ENCODE measurements at regions not wholly inside any gene's neighbourhood (a gene's known extent, or its start where the extent isn't known, plus 50 kb on each side); places are given as distances from the start of the nearest gene placed in this dataset.

- DNase-seq (ENCODE audit: extremely low read depth in 1 of 2, low read depth in 1 of 2), result no peak
These were observed 189.0 kb downstream of the LYPLAL1 start for GRCh38 chr1:219362702-219363101.

GRCh38 chr1:219359126-219359525 lies 185.4 kb downstream of the LYPLAL1 start:
- no peak for DNase-seq (ENCODE audit: extremely low read depth in 1 of 2, low read depth in 1 of 2)

DNA sequence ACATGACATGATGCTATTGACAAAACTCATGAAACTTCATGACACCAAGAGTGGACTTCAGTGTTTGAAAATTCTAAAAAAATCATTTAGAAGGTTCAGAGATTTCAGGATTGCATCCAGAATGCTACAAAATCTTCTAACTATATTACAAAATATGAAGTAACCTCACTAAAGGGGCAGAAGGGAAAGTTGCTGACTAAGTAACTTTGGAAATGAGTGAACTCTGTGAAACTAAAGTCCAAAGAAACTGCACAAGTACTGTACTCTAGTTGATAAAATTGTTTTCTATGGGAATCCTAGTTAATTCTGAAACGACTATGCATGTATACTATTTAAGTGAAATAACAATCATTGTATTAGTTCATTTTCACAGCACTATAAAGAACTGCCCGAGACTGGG lies 184.4 kb downstream of the LYPLAL1 start:
- no peak for DNase-seq (ENCODE audit: extremely low read depth in 1 of 2, low read depth in 1 of 2)

- DNase-seq (ENCODE audit: extremely low read depth in 1 of 2, low read depth in 1 of 2), result no peak
These were observed 181.3 kb downstream of the LYPLAL1 start for GRCh38 chr1:219354962-219355361.

- DNase-seq (ENCODE audit: extremely low read depth in 1 of 2, low read depth in 1 of 2), result no peak
These were observed 179.4 kb downstream of the LYPLAL1 start for GRCh38 chr1:219352961-219353651.

GRCh38 chr1:219350172-219350931 lies 176.7 kb downstream of the LYPLAL1 start:
- no peak for DNase-seq (ENCODE audit: extremely low read depth in 1 of 2, low read depth in 1 of 2)

DNA sequence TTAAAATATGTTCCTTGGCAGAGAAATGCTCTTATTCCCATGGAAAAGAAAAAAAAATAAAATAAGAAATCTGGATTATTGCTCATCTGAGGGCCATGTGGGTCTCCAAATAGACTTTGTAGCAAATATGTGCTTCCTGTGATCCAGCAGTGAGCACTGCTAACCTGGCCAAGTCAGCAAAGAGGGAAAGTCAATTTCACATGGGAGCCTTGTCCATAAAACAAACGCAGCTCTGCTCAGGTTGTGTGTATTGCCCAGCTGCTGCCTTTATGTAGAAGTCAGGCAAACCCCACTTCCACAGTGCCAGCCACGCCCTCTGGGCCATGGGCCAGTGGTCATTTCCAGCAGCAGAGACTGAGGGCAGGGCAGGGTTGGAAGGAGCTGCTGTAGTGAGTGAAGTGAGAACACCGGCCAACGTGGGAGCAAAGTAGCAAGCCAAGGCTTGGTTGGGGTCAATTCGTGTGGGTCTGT lies 174.3 kb downstream of the LYPLAL1 start:
- DNase-seq (ENCODE audit: extremely low read depth in 1 of 2, low read depth in 1 of 2), result no peak

DNA sequence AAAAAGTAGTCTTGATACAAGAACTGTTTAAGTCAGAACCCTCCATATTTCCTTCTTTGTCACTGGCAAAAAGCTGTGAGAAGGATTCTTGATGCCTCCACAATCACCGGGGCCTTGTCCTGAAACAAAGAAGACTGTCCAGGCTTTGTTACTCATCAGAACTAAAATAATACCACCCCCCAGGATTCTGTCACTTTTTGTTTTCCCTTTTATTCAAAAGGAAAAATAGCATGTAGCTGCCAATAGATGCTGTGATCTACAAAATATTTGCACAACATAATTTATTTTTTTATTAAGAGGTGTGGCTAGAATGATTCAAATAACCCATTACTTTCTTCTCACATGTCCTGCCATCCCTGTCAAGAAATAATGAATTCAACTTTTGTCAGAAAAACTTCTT lies 173.7 kb downstream of the LYPLAL1 start:
- DNase-seq (ENCODE audit: extremely low read depth in 1 of 2, low read depth in 1 of 2), result no peak

DNA sequence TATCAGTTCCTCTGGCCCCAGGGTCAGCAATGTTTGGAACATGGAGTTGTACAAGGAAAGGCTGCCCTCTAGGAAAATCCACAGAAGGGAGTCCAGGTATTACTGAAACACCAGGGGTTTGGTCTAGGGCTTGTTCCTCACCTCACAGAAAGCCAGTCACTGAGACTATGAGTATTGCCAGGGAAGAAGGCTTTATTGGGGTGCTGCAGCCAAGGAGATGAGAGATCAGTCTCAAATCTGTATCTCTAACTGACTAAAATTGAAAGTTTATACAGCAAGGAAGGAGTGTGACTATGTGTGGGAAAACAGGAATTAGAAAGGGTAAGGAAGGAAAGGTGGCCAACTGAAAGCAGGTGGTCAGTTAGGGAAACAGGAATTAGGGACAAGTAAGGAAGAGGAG lies 172.3 kb downstream of the LYPLAL1 start:
- no peak for DNase-seq (ENCODE audit: extremely low read depth in 1 of 2, low read depth in 1 of 2)

DNA sequence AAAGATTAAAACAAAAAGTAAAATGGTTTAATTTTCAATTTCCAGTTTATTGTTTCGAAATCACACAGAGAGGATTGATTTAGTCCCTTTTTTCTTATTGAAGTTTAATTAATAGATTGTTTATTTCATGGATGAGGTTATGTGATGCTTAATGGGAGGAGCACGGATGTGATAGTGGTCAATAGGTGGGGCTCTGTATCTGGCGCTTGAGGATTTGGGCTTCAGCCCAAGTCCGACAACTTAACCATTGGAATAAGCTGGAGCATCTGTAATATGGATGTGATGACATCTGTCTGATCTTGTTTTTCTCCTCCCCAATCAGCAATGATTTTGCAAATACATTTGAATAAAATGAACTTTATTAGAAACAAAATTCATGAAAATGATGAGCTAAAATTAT lies 169.2 kb downstream of the LYPLAL1 start:
- no peak for DNase-seq (ENCODE audit: extremely low read depth in 1 of 2, low read depth in 1 of 2)

GRCh38 chr1:219340796-219341195 lies 167.1 kb downstream of the LYPLAL1 start:
- DNase-seq (ENCODE audit: extremely low read depth in 1 of 2, low read depth in 1 of 2), result no peak

GRCh38 chr1:219339466-219339865 lies 165.8 kb downstream of the LYPLAL1 start:
- no peak for DNase-seq (ENCODE audit: extremely low read depth in 1 of 2, low read depth in 1 of 2)

GRCh38 chr1:219337588-219337987 lies 163.9 kb downstream of the LYPLAL1 start:
- DNase-seq (ENCODE audit: extremely low read depth in 1 of 2, low read depth in 1 of 2), result no peak

- DNase-seq (ENCODE audit: extremely low read depth in 1 of 2, low read depth in 1 of 2), result no peak
These were observed 159.9 kb downstream of the LYPLAL1 start for GRCh38 chr1:219333626-219334025.

DNA sequence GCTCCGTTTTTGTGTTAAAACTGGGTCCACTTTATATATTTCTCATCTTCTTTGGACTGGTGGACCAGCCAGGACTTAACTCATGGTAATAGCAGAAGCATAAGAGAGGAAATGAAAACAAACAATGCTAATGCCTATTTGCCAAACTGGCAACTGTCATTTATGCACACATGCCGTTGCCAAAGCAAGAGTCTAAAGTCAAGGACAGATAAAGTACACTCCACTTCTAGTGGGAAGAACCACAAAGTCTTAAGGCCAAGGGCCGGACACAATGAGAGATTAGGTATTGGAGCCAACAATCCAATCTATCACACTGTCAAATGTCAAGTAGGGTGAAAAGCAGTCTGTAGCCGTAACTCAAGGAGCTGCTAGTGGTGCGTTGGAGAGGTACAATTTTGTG lies 157.7 kb downstream of the LYPLAL1 start:
- no peak for DNase-seq (ENCODE audit: extremely low read depth in 1 of 2, low read depth in 1 of 2)

DNA sequence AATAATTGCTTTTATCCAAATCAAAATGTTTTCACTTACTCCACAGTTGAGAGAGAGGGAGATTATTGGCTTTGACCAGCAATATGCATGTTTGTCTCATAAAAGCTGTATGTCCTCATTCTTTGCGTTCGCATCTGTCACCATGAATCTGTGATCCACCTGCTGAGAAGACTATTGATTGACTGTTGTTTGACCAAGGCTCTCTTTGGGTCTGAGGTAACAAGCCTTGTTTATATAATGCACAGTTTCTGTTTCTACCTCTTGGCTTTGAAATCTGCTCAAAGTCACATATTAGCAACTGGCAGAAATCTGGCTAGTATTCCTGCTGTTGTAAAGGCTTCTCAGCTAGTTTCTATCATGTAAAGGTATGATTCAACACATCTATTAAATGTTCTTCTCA lies 157.0 kb downstream of the LYPLAL1 start:
- DNase-seq (ENCODE audit: extremely low read depth in 1 of 2, low read depth in 1 of 2), result no peak

DNA sequence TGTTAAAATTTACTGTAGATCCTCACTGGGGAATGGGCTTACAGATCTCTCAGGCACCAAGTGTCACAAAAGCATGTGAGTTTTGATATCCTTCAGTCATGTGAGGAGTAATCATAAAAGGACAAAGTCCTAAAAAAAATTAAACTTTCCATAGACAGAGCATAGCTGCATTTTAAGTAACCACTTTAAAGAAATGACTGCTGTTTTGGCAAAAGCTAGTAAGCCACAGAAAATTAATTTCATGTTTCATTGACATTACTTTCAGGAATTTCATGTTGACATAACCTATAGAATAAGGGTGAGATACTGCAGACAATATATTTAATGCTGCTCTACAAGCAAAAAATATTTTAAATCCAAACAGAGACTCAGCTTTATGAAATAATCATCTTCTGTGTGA lies 156.3 kb downstream of the LYPLAL1 start:
- no peak for DNase-seq (ENCODE audit: extremely low read depth in 1 of 2, low read depth in 1 of 2)

GRCh38 chr1:219329578-219329977 lies 155.9 kb downstream of the LYPLAL1 start:
- no peak for DNase-seq (ENCODE audit: extremely low read depth in 1 of 2, low read depth in 1 of 2)

DNA sequence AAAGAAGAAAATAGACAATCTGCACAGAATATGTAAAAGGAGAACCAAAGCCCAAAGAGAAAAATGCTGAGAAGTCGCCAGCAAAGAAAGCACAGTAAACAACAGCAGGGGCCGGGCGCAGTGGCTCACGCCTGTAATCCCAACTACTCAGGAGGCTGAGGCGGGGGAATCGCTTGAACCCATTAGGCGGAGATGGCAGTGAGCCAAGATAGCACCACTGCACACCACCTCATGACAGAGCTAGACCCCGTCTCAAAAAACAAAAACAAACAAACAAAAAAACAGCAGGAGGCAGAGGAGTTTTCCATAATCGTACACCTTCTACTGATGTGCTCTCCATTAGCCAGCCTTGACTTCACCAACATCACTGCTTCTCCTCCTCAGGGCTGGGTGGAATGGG lies 153.2 kb downstream of the LYPLAL1 start:
- no peak for DNase-seq (ENCODE audit: extremely low read depth in 1 of 2, low read depth in 1 of 2)

GRCh38 chr1:219325368-219325742 lies 151.7 kb downstream of the LYPLAL1 start:
- no peak for DNase-seq (ENCODE audit: extremely low read depth in 1 of 2, low read depth in 1 of 2)

GRCh38 chr1:219324629-219325367 lies 151.1 kb downstream of the LYPLAL1 start:
- peak in 1 of 2 donors; percentile 3 for DNase-seq (ENCODE audit: extremely low read depth in 1 of 2, low read depth in 1 of 2)

GRCh38 chr1:219324171-219324570 lies 150.5 kb downstream of the LYPLAL1 start:
- DNase-seq (ENCODE audit: extremely low read depth in 1 of 2, low read depth in 1 of 2), result no peak

Measured in stimulated activated CD8-positive, alpha-beta memory T cell treated with anti-CD3 and anti-CD28 coated beads, Interleukin-7, amount 100 ng/mL, for 48 hours (primary cell).